ENCODE measurements at regions not wholly inside any gene's neighbourhood (a gene's known extent, or its start where the extent isn't known, plus 50 kb on each side); places are given as distances from the start of the nearest gene placed in this dataset.

- TF ChIP-seq CTCF (IDR thresholded peaks at IDR 0.05): no peak
These were observed 543.5 kb downstream of the OMA1 start for GRCh38 chr1:58003059-58003458.

- TF ChIP-seq CTCF (IDR thresholded peaks at IDR 0.05): no peak
These were observed 545.7 kb downstream of the OMA1 start for GRCh38 chr1:58000821-58001220.

DNA sequence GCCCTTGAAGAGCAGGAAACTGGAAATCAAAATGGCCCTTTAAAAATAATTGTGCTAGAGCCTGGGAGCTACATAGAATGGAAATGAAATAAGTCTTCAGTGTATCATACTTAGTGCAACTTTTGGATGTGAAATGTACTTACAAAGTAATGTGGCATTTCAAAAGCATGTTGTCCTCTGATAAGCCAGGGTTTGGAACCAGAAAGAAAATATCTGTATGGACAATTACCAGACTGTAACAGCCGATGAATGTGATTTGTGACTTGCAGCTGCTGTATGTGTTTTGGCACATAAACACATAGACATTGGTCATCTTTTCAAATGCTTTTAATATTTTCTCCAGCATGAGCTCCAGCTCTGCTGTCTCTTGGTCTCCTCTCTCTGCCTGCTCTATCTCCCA lies 546.4 kb downstream of the OMA1 start:
- TF ChIP-seq CTCF (IDR thresholded peaks at IDR 0.05): no peak

DNA sequence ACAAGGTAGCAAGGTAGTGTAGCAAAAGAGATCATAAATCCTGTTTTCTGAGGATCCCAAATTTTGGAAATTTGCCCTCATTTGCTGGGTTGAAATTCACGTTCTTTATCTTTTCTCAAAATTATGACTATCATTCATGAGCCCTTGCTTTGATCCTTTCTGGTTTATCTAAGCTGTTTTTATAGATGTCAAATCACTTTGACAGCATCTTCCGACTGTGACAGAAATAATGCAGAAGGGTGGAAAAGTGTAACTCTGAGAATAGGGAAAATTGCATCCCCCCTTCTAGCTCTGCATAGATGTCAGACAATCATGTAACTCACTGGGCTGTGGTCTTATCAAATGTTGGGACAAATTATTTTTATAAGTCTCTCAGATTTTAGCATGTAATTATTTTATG lies 550.1 kb downstream of the OMA1 start:
- no peak for TF ChIP-seq CTCF (IDR thresholded peaks at IDR 0.05)

DNA sequence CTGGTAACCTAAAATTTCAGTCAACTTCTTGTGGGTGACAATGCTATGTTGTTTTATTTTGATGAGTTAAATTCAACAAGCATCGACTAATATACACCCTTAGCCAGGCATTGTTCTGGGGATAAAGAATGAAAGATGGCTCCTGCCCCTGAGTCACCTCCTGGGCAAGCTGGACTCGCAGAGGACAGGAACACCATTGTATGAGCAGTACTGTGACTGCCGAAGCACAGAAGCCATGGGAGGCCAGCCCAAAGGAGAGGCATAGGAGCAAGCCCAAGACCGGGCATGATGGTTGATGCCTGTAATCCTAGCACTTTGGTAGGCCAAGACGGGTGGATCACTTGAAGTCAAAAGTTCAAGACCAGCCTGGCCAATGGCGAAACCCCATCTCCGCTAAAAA lies 555.2 kb downstream of the OMA1 start:
- TF ChIP-seq CTCF (IDR thresholded peaks at IDR 0.05): no peak

- TF ChIP-seq CTCF (IDR thresholded peaks at IDR 0.05): no peak
These were observed 556.6 kb downstream of the OMA1 start for GRCh38 chr1:57989877-57990276.

DNA sequence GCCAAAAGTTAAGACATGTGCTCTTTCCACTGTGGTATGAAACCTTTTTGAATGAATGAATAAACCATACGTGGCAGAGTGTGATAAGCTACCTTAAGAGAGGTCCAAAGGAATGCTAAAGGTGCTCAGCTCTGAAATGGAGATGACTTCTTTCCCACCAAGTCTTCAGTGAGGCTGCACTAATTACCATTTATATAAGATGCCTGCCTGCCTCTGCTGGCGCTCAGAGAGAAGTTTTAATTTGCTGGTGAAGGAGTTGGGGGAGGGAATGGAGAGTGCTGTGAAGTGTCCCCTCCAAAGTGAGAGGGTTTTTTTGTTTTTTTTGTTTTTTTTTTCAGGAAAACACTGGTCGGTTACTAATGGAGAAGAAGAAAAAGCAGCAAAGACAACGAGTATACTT lies 559.0 kb downstream of the OMA1 start:
- TF ChIP-seq CTCF (IDR thresholded peaks at IDR 0.05): no peak

DNA sequence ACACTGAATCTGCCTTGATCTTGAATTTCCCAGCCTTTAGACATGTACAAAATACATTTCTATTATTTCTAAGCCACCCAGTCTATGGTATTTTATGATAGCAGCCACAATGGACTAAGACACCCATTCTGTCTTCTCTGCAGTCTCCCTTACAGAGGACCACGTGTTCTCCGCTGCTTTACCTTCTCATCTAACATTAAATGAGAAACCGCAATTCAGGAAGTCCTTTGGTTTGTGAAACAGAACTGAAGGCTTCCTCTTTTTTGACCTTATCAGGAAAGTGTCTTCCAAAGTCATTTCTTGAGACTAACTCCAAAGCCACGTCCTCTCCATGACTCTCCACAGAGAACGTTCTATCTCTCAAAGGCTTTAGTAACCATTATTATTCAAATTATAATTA lies 560.1 kb downstream of the OMA1 start:
- no peak for TF ChIP-seq CTCF (IDR thresholded peaks at IDR 0.05)
